ENCODE measurements at regions not wholly inside any gene's neighbourhood (a gene's known extent, or its start where the extent isn't known, plus 50 kb on each side); places are given as distances from the start of the nearest gene placed in this dataset.

- TF ChIP-seq CTCF (IDR thresholded peaks at IDR 0.05) (no peak), POLR2A (IDR thresholded peaks at IDR 0.05) (no peak)
Measured at GRCh38 chr18:78410094-78410786, 569.4 kb upstream of the SALL3 start.
